Iris pigment epithelial cell (primary cell): ENCODE measurements at regions not wholly inside any gene's neighbourhood (a gene's known extent, or its start where the extent isn't known, plus 50 kb on each side); places are given as distances from the start of the nearest gene placed in this dataset.

ENCODE experiments used
- DNase-seq: peaks from one replicate; pipeline ENCODE4 v3.0.0-alpha.2; 2011; ENCODE audit warnings: low read depth

- DNase-seq = peak; percentile 10
Measured at GRCh38 chr11:119793335-119793984, 64.5 kb upstream of the NECTIN1 start.

- peak; percentile 67 for DNase-seq
Measured at GRCh38 chr11:119791701-119792151, 62.7 kb upstream of the NECTIN1 start.

DNA sequence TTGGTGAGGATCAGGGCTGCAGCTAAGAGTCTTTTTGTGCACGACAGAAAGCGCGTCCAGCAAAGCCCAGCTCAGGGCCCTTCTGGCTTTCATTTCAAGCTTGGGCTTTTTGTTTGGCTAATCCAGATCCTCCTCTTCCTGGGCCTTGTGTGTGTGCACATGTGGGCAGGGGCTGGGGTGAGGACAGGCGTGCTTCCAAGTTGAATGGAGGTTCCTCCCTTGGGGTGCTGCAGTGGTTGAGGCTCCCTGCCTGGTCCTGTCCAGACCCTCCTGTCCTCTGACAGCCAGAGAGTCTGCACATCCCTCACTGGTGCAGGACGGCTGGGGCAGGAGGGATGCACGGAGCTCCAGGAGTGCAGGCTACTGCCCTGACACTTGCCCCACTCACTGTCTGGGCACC is 62.0 kb upstream of the NECTIN1 start:
- no peak for DNase-seq

GRCh38 chr11:119790476-119790875 is 61.5 kb upstream of the NECTIN1 start:
- no peak for DNase-seq

- DNase-seq = no peak
Measured at GRCh38 chr11:119789766-119790407, 60.9 kb upstream of the NECTIN1 start.

DNA sequence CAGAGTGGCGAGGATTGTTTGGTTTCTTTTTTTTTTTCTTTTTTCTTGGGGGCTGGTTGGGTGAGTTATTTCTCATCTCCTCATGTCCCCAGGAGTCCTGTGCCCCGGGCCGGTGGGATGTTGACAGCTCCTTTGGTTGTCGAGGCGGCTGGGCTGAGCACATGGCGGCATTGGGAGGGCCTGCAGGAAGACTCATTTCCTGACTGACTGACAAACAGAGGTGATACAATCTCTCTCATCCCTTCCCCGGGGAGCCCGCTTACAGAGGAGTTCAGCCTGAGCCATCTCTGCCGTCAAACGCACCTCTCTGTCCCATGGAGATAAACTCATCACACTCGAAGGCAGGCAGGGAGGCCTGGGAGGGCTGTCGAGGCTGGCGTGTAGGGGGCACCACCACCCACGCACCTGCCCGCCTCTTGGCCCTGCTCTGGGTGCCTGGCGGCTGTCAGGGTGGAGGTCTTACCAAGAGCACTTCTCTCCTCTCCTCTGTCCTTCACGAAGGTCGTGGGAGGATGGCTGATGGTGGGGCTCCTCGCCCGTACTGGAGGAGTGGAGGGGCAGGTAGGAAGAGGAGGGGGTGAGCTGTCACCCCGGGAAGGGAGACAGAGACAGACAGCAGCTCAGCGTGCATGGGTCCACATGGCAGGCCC is 60.0 kb upstream of the NECTIN1 start:
- DNase-seq = no peak

DNA sequence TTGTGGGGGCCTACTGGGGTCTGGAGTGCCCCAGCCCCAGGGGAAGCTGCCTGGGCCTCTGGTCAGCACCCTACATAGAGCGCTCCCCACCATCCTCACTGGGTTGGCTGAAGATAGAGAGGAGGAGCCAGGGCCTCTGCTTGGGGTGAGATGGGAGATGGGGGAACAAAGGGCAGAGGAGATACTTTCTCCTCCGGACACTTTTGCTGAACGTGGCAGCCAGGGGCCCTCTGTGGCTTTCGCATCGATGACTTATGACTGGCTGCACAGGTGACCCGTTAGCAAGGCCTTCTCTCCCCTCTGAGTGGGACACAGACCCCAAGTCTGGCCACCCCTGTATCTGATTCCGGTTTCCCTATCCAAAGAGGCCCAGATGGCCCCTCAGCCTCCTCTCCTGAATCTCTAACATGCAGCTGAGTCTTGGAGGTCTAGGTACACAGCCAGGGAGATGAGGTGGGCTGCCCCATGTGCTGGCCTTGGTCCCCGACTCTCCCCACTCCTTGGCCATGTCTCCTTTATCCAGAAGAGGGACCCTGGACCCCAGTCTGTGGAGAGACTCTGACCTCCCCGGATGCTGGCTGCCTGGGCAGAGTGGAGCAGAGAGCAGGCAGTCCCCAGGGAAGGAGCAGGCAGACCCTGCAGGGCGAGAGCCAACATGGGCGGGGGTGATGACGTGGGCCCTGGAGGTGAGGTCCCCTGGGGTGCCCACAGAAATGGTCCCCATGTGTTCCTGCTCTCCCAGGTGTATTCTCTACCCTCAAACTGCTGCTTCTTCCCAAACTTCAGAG is 59.3 kb upstream of the NECTIN1 start:
- no peak for DNase-seq

GRCh38 chr11:119787074-119787461 is 58.1 kb upstream of the NECTIN1 start:
- no peak for DNase-seq

DNA sequence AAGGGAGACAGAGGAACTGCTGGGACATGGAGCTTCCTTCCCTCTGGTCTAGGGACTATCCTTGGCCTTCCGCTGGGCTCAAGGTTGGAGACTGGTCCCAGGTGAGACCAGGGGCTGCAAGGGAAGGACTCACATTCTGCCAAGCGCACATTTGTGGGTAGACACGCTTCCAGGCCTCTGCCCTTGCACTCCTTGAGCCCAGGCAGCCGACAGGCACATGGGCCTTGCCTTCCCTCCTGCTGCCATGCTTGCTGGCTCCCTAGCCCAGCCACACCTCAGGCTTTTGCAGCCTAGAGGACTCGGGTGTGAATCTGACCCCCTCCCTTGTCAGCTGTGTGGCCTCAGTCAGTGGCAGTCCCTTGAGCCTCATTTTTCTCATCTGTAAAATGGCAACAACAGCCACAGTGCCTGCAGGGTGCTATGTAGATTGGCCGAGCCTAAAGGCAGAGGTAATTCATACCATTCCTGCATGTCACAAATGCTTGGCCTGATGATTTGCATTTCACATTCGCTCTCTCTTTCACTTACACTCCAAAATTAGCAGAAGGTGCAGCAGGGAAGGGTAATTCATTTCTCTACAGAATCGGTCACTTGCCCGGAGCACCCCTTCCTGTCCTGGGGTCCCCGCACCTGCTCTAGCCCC is 57.6 kb upstream of the NECTIN1 start:
- DNase-seq = no peak

DNA sequence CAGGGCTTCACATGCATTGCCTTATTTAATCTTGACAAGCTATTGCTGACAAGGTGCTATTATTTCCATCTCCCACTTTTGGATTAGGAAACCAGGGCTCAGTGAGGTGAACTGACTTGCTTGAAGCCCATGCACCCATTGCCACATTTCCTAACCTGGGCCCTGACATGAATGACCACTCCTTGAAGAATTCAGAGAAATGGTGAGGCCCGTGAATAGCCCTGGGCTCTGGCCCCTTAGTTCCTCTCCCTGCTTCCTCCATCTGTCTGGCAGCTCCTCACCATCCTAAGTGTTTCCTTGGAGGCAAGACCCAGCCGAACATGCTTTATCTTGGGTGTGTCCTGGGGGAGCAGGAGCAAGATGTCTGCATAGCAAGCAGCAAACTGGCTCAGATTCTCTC is 56.1 kb upstream of the NECTIN1 start:
- DNase-seq = no peak

- DNase-seq = no peak
Measured at GRCh38 chr11:119784421-119784820, 55.4 kb upstream of the NECTIN1 start.

- DNase-seq = peak; percentile 36
Measured at GRCh38 chr11:119783466-119784400, 54.7 kb upstream of the NECTIN1 start.

- DNase-seq = peak; percentile 3
Measured at GRCh38 chr11:119782739-119783072, 53.7 kb upstream of the NECTIN1 start.

DNA sequence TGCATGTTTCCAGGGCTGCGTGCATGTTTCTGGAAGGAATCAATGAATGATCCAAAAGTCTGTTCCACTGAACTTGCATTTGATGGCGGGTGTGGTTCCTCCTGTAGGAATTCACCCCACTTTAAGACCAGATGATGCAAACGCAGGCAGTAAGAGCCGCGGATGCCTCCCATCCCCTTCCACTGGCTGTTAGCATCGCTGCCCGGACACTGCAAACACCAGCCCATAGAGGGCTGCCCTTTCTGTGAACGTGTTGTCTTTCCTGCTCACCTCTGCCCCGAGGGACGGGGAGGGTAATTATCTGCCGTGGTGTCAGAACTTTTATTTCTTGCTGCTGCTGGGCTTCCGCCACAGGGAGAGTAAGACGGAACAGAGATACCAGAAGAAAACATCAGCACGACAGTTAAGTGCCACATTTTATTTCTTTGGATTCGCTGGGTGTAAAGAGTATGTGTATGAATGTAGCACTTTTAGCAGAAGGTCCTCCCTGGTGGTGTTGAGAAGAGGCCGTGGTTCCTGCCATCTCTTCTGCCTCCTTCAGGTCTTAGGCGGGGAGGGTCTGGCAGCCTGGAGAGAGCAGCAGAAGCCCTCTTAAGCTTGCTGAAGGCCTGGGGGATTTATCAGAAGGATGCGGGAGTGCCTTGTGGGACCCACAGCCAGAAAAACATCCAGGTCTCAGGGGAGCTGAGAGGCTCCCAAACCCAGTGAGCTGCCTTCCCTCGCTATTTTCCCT is 53.2 kb upstream of the NECTIN1 start:
- no peak for DNase-seq

GRCh38 chr11:119780222-119780953 is 51.4 kb upstream of the NECTIN1 start:
- DNase-seq = no peak

DNA sequence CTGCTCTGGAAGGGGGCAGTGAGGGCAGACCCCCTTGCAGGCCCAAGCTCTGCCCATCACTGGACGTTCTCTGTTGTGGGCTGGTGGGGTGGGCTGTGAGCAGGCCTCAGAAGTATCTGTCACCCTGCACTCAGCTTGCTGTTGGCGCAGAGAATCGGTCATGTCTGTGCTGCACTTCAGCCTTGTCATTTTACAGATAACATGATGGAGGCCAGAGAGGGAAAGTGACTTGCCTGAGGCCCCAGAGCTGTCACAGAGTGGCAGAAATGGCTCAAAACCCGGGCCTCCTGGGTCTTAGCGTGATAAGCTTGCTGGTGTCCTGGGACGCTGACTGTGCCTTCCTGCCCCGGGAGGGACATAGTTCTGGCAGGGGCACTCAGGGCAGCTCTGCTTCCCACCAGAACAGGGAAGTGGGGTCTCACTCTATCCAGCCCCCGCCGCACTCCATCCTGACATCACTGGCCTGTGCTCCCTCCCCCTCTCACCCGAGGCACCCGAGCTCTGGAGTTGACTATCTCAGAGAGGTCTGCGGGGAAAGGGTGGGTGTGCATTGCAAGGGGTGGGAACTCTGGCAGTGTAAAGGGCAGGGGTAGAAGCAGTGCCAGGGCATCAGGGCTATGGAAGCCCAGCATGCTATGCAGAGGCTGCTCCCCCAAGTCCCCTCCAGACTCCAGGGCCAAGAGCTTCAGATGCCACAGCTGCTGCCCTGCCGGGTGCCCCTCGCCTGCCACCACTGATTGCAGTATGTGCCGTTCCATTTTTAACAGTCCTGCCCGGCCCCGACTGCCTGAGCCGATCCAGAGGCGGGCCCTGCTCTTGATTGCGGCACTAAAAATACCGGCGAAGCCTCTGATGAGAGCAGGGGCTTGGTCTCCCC is 50.4 kb upstream of the NECTIN1 start:
- no peak for DNase-seq
